IMR-90 (cell line): ENCODE measurements at regions not wholly inside any gene's neighbourhood (a gene's known extent, or its start where the extent isn't known, plus 50 kb on each side); places are given as distances from the start of the nearest gene placed in this dataset.

Experiments
- ATAC-seq: fragments of 200-7000 bp; cut with Tn5 transposase; 2 replicates; pipeline ENCODE4 v1.9.1; 2020; ENCODE audit warnings: low read depth, mild to moderate bottlenecking, moderate library complexity
- BruUV-seq: library from RNA; stranded (reverse); fragments of 400-500 nt; replicated peaks from 2 replicates; lab custom pipeline; 2021; lab: Mats Ljungman, UMichigan
- CTCF ChIA-PET: fragments of 300-600 bp; formaldehyde crosslinking; extraction: SDS; loops from one replicate; lab custom pipeline; 2021; ENCODE audit warnings: antibody characterized with exemption; lab: Yijun Ruan, JAX
- POLR2A ChIA-PET: fragments of 300-600 bp; sonication (Branson Sonifier 250); formaldehyde crosslinking; loops from one replicate; lab custom pipeline; 2022; ENCODE audit warnings: antibody characterized with exemption; ENCODE audit not compliant: unreplicated experiment; lab: Charles Lee
- DNase-seq: peaks from one replicate; pipeline ENCODE4 v3.0.0; 2013
- H2AFZ ChIP-seq: replicated peaks from 2 replicates; pipeline ENCODE3; 2013; ENCODE audit warnings: low read length, mild to moderate bottlenecking; ENCODE audit not compliant: poor library complexity
- H2AK5ac ChIP-seq: 2 replicates; pipeline ENCODE4 v1.6.1; 2013; ENCODE audit warnings: low read depth, low read length, inconsistent platforms
- H2AK9ac ChIP-seq: replicated peaks from 2 replicates; pipeline ENCODE3; 2013; ENCODE audit warnings: mild to moderate bottlenecking, low read depth, low read length, moderate library complexity; ENCODE audit not compliant: poor library complexity
- H2BK120ac ChIP-seq: 2 replicates; pipeline ENCODE4 v1.6.1; 2013; ENCODE audit warnings: low read depth, low read length, inconsistent platforms
- H2BK15ac ChIP-seq: 3 replicates; pipeline ENCODE4 v1.6.1; 2013; ENCODE audit warnings: low read depth, low read length, inconsistent platforms
- H2BK20ac ChIP-seq: 2 replicates; pipeline ENCODE4 v1.6.1; 2013; ENCODE audit warnings: low read depth, mild to moderate bottlenecking, inconsistent platforms, low read length, moderate library complexity
- H2BK5ac ChIP-seq: 2 replicates; pipeline ENCODE4 v1.6.1; 2013; ENCODE audit warnings: mild to moderate bottlenecking, low read depth, low read length, inconsistent platforms; ENCODE audit not compliant: poor library complexity, severe bottlenecking
- H3K14ac ChIP-seq: replicated peaks from 2 replicates; pipeline ENCODE4 v1.6.1; 2013; ENCODE audit warnings: low read depth, low read length, inconsistent platforms
- H3K18ac ChIP-seq: 2 replicates; pipeline ENCODE4 v1.6.1; 2013; ENCODE audit warnings: low read depth, low read length, control low read depth
- H3K23ac ChIP-seq: 2 replicates; pipeline ENCODE4 v1.6.1; 2013; ENCODE audit warnings: low read depth, low read length, inconsistent platforms
- H3K27ac ChIP-seq: 2 replicates; pipeline ENCODE4 v1.5.1; 2013; ENCODE audit warnings: mild to moderate bottlenecking, control low read depth, low read length; ENCODE audit not compliant: insufficient read depth
- H3K27me3 ChIP-seq: 2 replicates; pipeline ENCODE4 v1.6.1; 2013; ENCODE audit warnings: low read length; ENCODE audit not compliant: control insufficient read depth, insufficient read depth
- H3K36me3 ChIP-seq: 2 replicates; pipeline ENCODE4 v1.6.1; 2013; ENCODE audit warnings: low read length, mixed read lengths; ENCODE audit not compliant: control insufficient read depth, insufficient read depth
- H3K4ac ChIP-seq: 2 replicates; pipeline ENCODE4 v1.6.1; 2013; ENCODE audit warnings: low read depth, low read length, inconsistent platforms
- H3K4me1 ChIP-seq: 2 replicates; pipeline ENCODE4 v1.6.1; 2013; ENCODE audit warnings: low read length, mixed read lengths; ENCODE audit not compliant: control insufficient read depth, insufficient read depth
- H3K4me2 ChIP-seq: 2 replicates; pipeline ENCODE4 v1.6.1; 2013; ENCODE audit warnings: low read depth, mild to moderate bottlenecking, control low read depth, low read length, moderate library complexity
- H3K4me3 ChIP-seq: 2 replicates; pipeline ENCODE4 v1.5.1; 2013; ENCODE audit warnings: low read depth, mild to moderate bottlenecking, control low read depth, low read length, moderate library complexity; ENCODE audit not compliant: insufficient read depth
- H3K56ac ChIP-seq: 2 replicates; pipeline ENCODE4 v1.6.1; 2013; ENCODE audit warnings: low read length, inconsistent platforms; ENCODE audit not compliant: insufficient read depth; ENCODE audit errors: extremely low read depth
- H3K79me1 ChIP-seq, 2 experiments: 2 replicates each; pipeline ENCODE4 v1.6.1; 2013; ENCODE audit warnings: low read length in 2 of 2, inconsistent platforms in 1 of 2, low read depth in 1 of 2
- H3K9ac ChIP-seq: 2 replicates; pipeline ENCODE4 v1.6.1; 2013; ENCODE audit warnings: low read depth, low read length, control low read depth
- H3K9me1 ChIP-seq: 2 replicates; pipeline ENCODE4 v1.6.1; 2013; ENCODE audit warnings: low read length, inconsistent platforms; ENCODE audit not compliant: insufficient read depth
- H3K9me3 ChIP-seq: 2 replicates; pipeline ENCODE4 v1.6.1; 2013; ENCODE audit warnings: low read length; ENCODE audit not compliant: control insufficient read depth, insufficient read depth
- H4K20me1 ChIP-seq: 2 replicates; pipeline ENCODE4 v1.6.1; 2013; ENCODE audit warnings: low read length, inconsistent platforms; ENCODE audit not compliant: insufficient read depth
- H4K5ac ChIP-seq: 2 replicates; pipeline ENCODE4 v1.6.1; 2013; ENCODE audit warnings: mild to moderate bottlenecking, low read depth, low read length, control low read depth
- H4K8ac ChIP-seq, 2 experiments: 2 replicates each; pipeline ENCODE4 v1.6.1; 2013; ENCODE audit warnings: low read depth in 2 of 2, low read length in 2 of 2, control low read depth in 1 of 2, inconsistent platforms in 1 of 2
- H4K91ac ChIP-seq: 2 replicates; pipeline ENCODE4 v1.6.1; 2013; ENCODE audit warnings: low read depth, low read length, inconsistent platforms; ENCODE audit not compliant: insufficient read depth
- FOS ChIP-seq: fragments of 150-350 bp; IDR thresholded peaks from 2 replicates; pipeline ENCODE4 v1.6.1; 2016; ENCODE audit warnings: low read depth, low read length
- MAFK ChIP-seq: IDR thresholded peaks from 2 replicates; pipeline ENCODE4 v1.6.1; 2012; ENCODE audit warnings: low read depth, low read length, improper control_type of control experiment
- MAZ ChIP-seq: IDR thresholded peaks from 2 replicates; pipeline ENCODE4 v1.6.1; 2012; ENCODE audit warnings: low read depth, mild to moderate bottlenecking, low read length, improper control_type of control experiment, moderate library complexity, borderline replicate concordance
- POLR2A ChIP-seq: IDR thresholded peaks from 2 replicates; pipeline ENCODE4 v1.6.1; 2012; ENCODE audit warnings: mild to moderate bottlenecking, low read depth, low read length
- WGBS, 2 experiments: methylation state at CpG; one replicate each; pipeline versions ENCODE4 v1.1.5 to v1.1.7; 2013; ENCODE audit warnings: missing lambda C conversion rate in 2 of 2; ENCODE audit not compliant: insufficient read length in 1 of 2; ENCODE audit errors: extremely low coverage in 2 of 2; 5-methylcytosine and 5-hydroxymethylcytosine counted together
- dilution Hi-C: fragments of 300-500 bp; cut with HindIII; formaldehyde crosslinking; loops from one replicate; pipeline ENCODE4 v1.14.3; 2018; ENCODE audit warnings: low sequenced_read_pairs; ENCODE audit not compliant: unreplicated experiment
- in situ Hi-C: fragments of 300-500 bp; cut with MboI; formaldehyde crosslinking; loops from 3 replicates; pipeline ENCODE4 v1.14.3; 2019; ENCODE audit warnings: low sequenced_read_pairs, inconsistent platforms, mixed read lengths
- intact Hi-C: fragments of 100-400 bp; cut with micrococcal nuclease; formaldehyde crosslinking; loops from 2 replicates; pipeline ENCODE4 v1.10.0; 2022
- TF ChIP-seq, protein P1 (sequence below): conservative IDR thresholded peaks from 2 replicates; pipeline ENCODE4 v1.5.1; 2012; ENCODE audit warnings: mild to moderate bottlenecking, low read depth, low read length, improper control_type of control experiment

DNA sequence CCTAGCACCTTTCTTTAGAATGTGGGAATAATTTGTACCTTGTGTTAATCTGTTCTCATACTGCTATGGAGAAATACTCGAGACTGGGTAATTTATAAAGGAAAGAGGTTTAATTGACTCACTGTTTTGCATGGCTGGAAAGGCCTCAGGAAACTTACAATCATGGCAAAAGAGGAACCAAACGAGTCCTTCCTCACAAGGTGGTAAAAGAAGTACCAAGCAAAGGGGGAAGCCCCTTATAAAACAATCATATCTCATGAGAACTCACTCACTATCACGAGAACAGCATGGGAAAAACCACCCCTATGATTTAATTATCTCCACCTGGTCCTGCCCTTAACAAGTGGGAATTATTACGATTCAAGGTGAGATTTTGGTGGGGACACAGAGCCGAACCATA, 127.1 kb upstream of the ANO3 start:
- DNase-seq, result no peak
- no peak overlapping the region for H3K56ac ChIP-seq
- in situ Hi-C loops, result loop anchor here (25.0 kb wide), 1 partner anchor 1693 kb away; no protein-coding TSS in a partner anchor
- peaks cover 1% of the 10 kb centered on the region for H3K4me1 ChIP-seq
- no peaks in the 10 kb centered on the region for H3K9me3 ChIP-seq
- TF ChIP-seq FOS, result no peak
- no peak for TF ChIP-seq MAFK
- TF ChIP-seq POLR2A, result no peak
- no peak for TF ChIP-seq MAZ
- TF ChIP-seq, protein P1, sequence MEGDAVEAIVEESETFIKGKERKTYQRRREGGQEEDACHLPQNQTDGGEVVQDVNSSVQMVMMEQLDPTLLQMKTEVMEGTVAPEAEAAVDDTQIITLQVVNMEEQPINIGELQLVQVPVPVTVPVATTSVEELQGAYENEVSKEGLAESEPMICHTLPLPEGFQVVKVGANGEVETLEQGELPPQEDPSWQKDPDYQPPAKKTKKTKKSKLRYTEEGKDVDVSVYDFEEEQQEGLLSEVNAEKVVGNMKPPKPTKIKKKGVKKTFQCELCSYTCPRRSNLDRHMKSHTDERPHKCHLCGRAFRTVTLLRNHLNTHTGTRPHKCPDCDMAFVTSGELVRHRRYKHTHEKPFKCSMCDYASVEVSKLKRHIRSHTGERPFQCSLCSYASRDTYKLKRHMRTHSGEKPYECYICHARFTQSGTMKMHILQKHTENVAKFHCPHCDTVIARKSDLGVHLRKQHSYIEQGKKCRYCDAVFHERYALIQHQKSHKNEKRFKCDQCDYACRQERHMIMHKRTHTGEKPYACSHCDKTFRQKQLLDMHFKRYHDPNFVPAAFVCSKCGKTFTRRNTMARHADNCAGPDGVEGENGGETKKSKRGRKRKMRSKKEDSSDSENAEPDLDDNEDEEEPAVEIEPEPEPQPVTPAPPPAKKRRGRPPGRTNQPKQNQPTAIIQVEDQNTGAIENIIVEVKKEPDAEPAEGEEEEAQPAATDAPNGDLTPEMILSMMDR, result no peak
- H4K5ac ChIP-seq, result no peak overlapping the region
- H3K27me3 ChIP-seq, result no peaks in the 10 kb centered on the region
- H3K9me1 ChIP-seq, result no peaks in the 10 kb centered on the region
- H3K79me1 ChIP-seq, result no peaks in the 10 kb centered on the region
- H4K8ac ChIP-seq, result no peak overlapping the region
- no peak overlapping the region for H2BK15ac ChIP-seq
- no peak overlapping the region for H3K14ac ChIP-seq
- H3K9ac ChIP-seq, result no peak overlapping the region
- no peak overlapping the region for H2AFZ ChIP-seq
- H2AK5ac ChIP-seq, result no peak overlapping the region
- H3K4me3 ChIP-seq, result no peak overlapping the region
- H3K23ac ChIP-seq, result no peak overlapping the region
- no peak overlapping the region for H2BK120ac ChIP-seq
- ChIA-PET CTCF (no interaction called here), POLR2A (no interaction called here)
- H3K4ac ChIP-seq, result no peak overlapping the region
- no peak overlapping the region for H2BK20ac ChIP-seq
- BruUV-seq, result no TSS peak
- no peak overlapping the region for H3K18ac ChIP-seq
- no CpG with 5 or more reads among the region's 5 CpGs for WGBS, 2 experiments
- intact Hi-C loops, result loop anchor here (5.0 kb wide), 1 partner anchor 503 kb away; no protein-coding TSS in a partner anchor
- dilution Hi-C loops, result no loop called here
- no peak for ATAC-seq
- no peak overlapping the region for H4K91ac ChIP-seq
- H3K27ac ChIP-seq, result no peak overlapping the region
- H3K36me3 ChIP-seq, result no peaks in the 10 kb centered on the region
- no peak overlapping the region for H3K4me2 ChIP-seq
- no peak overlapping the region for H2AK9ac ChIP-seq
- no peaks in the 10 kb centered on the region for H4K20me1 ChIP-seq
- H2BK5ac ChIP-seq, result no peak overlapping the region
